ENCODE measurements at regions not wholly inside any gene's neighbourhood (a gene's known extent, or its start where the extent isn't known, plus 50 kb on each side); places are given as distances from the start of the nearest gene placed in this dataset.

GRCh38 chr6:14670806-14671205 is 553.2 kb downstream of the CD83 start:
- ATAC-seq (ENCODE audit: low read depth) (no peak), DNase-seq (ENCODE audit: low spot score) (no peak)
- Histone ChIP-seq H3K4me3 (ENCODE audit: severe bottlenecking) (no peak overlapping the region), H3K27me3 (ENCODE audit: insufficient read depth, poor library complexity, severe bottlenecking) (no peaks in the 10 kb centered on the region), H3K27ac (ENCODE audit: poor library complexity, severe bottlenecking) (peak overlapping the region; percentile 60), H3K4me1 (ENCODE audit: insufficient read depth, poor library complexity, severe bottlenecking) (peaks cover 9% of the 10 kb centered on the region), H3K36me3 (ENCODE audit: low read depth) (no peaks in the 10 kb centered on the region), H3K9me3 (ENCODE audit: severe bottlenecking) (no peaks in the 10 kb centered on the region)
- TF ChIP-seq CTCF (IDR thresholded peaks at IDR 0.05; ENCODE audit: poor library complexity, severe bottlenecking): no peak

DNA sequence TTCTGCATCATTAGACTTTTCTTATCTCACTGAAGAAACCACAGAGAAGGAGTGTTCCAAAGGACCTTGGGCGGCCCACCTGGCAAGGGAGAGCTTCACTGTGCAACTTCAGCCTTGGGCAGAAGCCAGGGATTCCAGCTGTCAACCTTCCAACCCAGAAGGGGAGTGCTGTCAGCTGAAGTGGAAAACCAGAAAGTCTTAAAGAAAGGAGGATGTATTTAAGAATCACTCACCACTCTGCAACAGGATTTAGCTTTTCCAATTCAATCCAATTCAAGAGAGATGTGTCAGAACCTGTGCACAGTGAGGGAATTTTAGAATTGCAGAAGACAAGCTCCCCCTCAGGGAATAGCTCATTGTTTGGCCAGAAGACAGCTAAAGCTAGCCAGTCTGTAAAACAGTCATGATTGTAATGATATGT is 553.7 kb downstream of the CD83 start:
- TF ChIP-seq CTCF (IDR thresholded peaks at IDR 0.05; ENCODE audit: poor library complexity, severe bottlenecking): no peak
- DNase-seq (ENCODE audit: low spot score) (no peak), ATAC-seq (ENCODE audit: low read depth) (peak; percentile 43)
- Histone ChIP-seq H3K36me3 (ENCODE audit: low read depth) (no peaks in the 10 kb centered on the region), H3K27ac (ENCODE audit: poor library complexity, severe bottlenecking) (peak overlapping the region; percentile 60), H3K4me1 (ENCODE audit: insufficient read depth, poor library complexity, severe bottlenecking) (peaks cover 5% of the 10 kb centered on the region), H3K27me3 (ENCODE audit: insufficient read depth, poor library complexity, severe bottlenecking) (no peaks in the 10 kb centered on the region), H3K9me3 (ENCODE audit: severe bottlenecking) (no peaks in the 10 kb centered on the region), H3K4me3 (ENCODE audit: severe bottlenecking) (no peak overlapping the region)

DNA sequence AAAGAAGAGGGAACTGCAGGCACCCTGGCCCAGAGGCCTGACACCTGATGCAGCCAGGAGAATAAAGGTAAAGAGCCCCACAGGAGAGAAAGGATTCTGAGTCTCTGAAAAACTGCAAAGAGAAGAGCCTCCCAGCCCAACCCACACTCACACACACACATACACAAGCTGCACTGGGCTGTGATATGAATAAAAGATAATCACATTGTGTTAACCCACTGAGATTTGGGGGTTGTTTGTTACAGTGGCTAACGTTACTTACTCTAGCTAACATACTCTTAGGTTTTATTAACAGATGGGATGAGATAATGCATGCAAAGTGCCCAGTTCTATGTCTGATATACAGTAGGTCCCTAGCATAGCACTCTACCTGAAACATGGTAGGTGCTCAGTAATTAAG is 554.4 kb downstream of the CD83 start:
- TF ChIP-seq CTCF (IDR thresholded peaks at IDR 0.05; ENCODE audit: poor library complexity, severe bottlenecking): no peak
- no peak for ATAC-seq (ENCODE audit: low read depth)
- Histone ChIP-seq H3K4me1 (ENCODE audit: insufficient read depth, poor library complexity, severe bottlenecking) (peaks cover 5% of the 10 kb centered on the region), H3K36me3 (ENCODE audit: low read depth) (no peaks in the 10 kb centered on the region), H3K9me3 (ENCODE audit: severe bottlenecking) (no peaks in the 10 kb centered on the region), H3K4me3 (ENCODE audit: severe bottlenecking) (no peak overlapping the region), H3K27ac (ENCODE audit: poor library complexity, severe bottlenecking) (peak overlapping the region; percentile 60), H3K27me3 (ENCODE audit: insufficient read depth, poor library complexity, severe bottlenecking) (no peaks in the 10 kb centered on the region)
- no peak for DNase-seq (ENCODE audit: low spot score)

GRCh38 chr6:14673201-14673600 is 555.6 kb downstream of the CD83 start:
- no peak overlapping the region for H3K4me3 ChIP-seq (ENCODE audit: severe bottlenecking)
- peak overlapping the region; percentile 60 for H3K27ac ChIP-seq (ENCODE audit: poor library complexity, severe bottlenecking)
- H3K4me1 ChIP-seq (ENCODE audit: insufficient read depth, poor library complexity, severe bottlenecking): peaks cover 5% of the 10 kb centered on the region
- H3K9me3 ChIP-seq (ENCODE audit: severe bottlenecking): no peaks in the 10 kb centered on the region
- ATAC-seq (ENCODE audit: low read depth) (no peak), DNase-seq (ENCODE audit: low spot score) (no peak)
- no peaks in the 10 kb centered on the region for H3K27me3 ChIP-seq (ENCODE audit: insufficient read depth, poor library complexity, severe bottlenecking)
- H3K36me3 ChIP-seq (ENCODE audit: low read depth): no peaks in the 10 kb centered on the region
- TF ChIP-seq CTCF (IDR thresholded peaks at IDR 0.05; ENCODE audit: poor library complexity, severe bottlenecking): no peak

DNA sequence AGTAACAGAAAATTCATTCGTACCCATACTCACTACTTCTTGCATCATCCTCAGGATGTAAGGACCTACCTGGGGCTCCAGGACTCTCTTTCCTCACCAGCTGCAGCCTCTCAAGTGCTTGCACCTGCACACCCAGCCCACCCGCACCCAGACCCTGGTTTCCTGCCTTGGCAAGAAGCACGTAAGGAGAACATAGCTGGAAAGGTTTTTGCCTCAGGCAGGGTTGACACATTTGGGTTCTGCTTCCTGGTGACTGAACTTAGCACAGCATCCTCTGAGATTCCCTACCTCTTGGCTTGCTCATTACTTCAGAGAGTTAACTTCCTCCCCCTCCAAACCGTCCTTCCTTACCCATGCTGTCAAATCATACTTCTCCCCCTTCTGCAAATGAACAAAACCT is 556.9 kb downstream of the CD83 start:
- H3K4me1 ChIP-seq (ENCODE audit: insufficient read depth, poor library complexity, severe bottlenecking): peaks cover 5% of the 10 kb centered on the region
- TF ChIP-seq CTCF (IDR thresholded peaks at IDR 0.05; ENCODE audit: poor library complexity, severe bottlenecking): no peak
- H3K4me3 ChIP-seq (ENCODE audit: severe bottlenecking): no peak overlapping the region
- H3K9me3 ChIP-seq (ENCODE audit: severe bottlenecking): no peaks in the 10 kb centered on the region
- peak; percentile 49; the same call in 2 of the 3 replicates for ATAC-seq (ENCODE audit: low read depth)
- no peaks in the 10 kb centered on the region for H3K36me3 ChIP-seq (ENCODE audit: low read depth)
- H3K27ac ChIP-seq (ENCODE audit: poor library complexity, severe bottlenecking): peak overlapping the region; percentile 60
- no peak for DNase-seq (ENCODE audit: low spot score)
- no peaks in the 10 kb centered on the region for H3K27me3 ChIP-seq (ENCODE audit: insufficient read depth, poor library complexity, severe bottlenecking)
